Neural crest cell (in vitro differentiated cells): ENCODE measurements at regions not wholly inside any gene's neighbourhood (a gene's known extent, or its start where the extent isn't known, plus 50 kb on each side); places are given as distances from the start of the nearest gene placed in this dataset.
A peak's percentile ranks its signal among the peaks of the same experiment; 100 is the strongest.

Experiments
- DNase-seq: peaks from one replicate; pipeline ENCODE4 v3.0.0; 2021; ENCODE audit warnings: low read depth, mixed read lengths, low spot score
- H3K27ac Mint-ChIP-seq: one replicate; pipeline ENCODE4 v1.8.0; 2021; ENCODE audit warnings: mild to moderate bottlenecking, mixed read lengths; ENCODE audit not compliant: unreplicated experiment
- H3K27me3 Mint-ChIP-seq: 2 replicates; pipeline ENCODE4 v1.8.0; 2021; ENCODE audit warnings: low read depth, mild to moderate bottlenecking, mixed read lengths
- H3K36me3 Mint-ChIP-seq: 2 replicates; pipeline ENCODE4 v1.8.0; 2021; ENCODE audit warnings: low read depth, mild to moderate bottlenecking, mixed read lengths
- H3K4me1 Mint-ChIP-seq: 2 replicates; pipeline ENCODE4 v1.8.0; 2021; ENCODE audit warnings: mixed read lengths
- H3K4me3 Mint-ChIP-seq: one replicate; pipeline ENCODE4 v1.8.0; 2021; ENCODE audit warnings: mild to moderate bottlenecking, mixed read lengths
- H3K9me3 Mint-ChIP-seq: 2 replicates; pipeline ENCODE4 v1.8.0; 2021; ENCODE audit warnings: mixed read lengths
- TF ChIP-seq, protein P1 (sequence below): fragments of 200-600 bp; sonication (generic); conservative IDR thresholded peaks from 2 replicates; pipeline ENCODE4 v1.5.0; 2021; ENCODE audit warnings: antibody characterized with exemption, mild to moderate bottlenecking

DNA sequence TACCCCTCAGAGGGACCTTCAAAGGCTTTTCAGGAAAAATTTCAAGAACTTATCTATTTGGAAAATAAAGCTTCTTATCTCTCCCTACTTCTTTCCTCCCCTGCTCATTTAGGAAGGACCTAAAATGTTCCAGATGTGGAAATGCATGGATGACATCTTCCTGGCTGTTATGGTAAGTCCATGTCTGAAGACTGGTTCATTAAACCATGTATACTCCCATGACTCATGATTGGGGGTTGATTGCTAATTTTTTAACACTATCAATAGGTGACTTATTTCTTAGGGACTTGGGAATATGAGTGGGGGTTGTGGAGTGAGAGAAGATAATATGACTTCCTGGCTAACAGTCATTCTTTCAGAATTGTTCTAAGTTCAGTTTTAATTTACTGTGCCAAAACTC, 104.0 kb upstream of the PARD3B start:
- Mint-ChIP-seq H3K36me3 (peaks cover 10% of the 10 kb centered on the region), H3K9me3 (peaks cover 26% of the 10 kb centered on the region), H3K27me3 (no peaks in the 10 kb centered on the region), H3K27ac (no peak overlapping the region), H3K4me3 (no peak overlapping the region), H3K4me1 (peaks cover 21% of the 10 kb centered on the region)
- no peak for DNase-seq
- TF ChIP-seq, protein P1, sequence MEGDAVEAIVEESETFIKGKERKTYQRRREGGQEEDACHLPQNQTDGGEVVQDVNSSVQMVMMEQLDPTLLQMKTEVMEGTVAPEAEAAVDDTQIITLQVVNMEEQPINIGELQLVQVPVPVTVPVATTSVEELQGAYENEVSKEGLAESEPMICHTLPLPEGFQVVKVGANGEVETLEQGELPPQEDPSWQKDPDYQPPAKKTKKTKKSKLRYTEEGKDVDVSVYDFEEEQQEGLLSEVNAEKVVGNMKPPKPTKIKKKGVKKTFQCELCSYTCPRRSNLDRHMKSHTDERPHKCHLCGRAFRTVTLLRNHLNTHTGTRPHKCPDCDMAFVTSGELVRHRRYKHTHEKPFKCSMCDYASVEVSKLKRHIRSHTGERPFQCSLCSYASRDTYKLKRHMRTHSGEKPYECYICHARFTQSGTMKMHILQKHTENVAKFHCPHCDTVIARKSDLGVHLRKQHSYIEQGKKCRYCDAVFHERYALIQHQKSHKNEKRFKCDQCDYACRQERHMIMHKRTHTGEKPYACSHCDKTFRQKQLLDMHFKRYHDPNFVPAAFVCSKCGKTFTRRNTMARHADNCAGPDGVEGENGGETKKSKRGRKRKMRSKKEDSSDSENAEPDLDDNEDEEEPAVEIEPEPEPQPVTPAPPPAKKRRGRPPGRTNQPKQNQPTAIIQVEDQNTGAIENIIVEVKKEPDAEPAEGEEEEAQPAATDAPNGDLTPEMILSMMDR, result no peak

DNA sequence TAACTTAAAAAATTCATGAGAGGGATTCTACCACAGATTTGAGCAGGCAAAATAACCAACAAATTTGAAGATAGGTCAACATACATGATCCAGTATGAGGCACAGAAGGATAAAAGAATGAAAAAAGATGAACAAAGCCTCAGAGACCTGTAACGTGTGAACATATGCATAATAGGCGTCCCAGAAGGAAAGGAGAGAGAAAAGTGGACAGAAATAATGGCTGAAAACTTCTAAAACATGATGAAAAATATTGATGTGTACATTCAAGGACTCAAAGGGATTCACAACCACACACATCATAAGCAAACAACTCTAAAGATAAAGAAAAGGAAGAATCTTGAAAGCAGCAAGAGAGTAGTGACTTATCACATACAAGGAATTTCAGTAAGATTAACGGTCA, 100.1 kb upstream of the PARD3B start:
- H3K36me3 Mint-ChIP-seq, result peaks cover 13% of the 10 kb centered on the region
- H3K27ac Mint-ChIP-seq, result no peak overlapping the region
- no peaks in the 10 kb centered on the region for H3K27me3 Mint-ChIP-seq
- DNase-seq, result no peak
- peaks cover 16% of the 10 kb centered on the region for H3K9me3 Mint-ChIP-seq
- no peak overlapping the region for H3K4me3 Mint-ChIP-seq
- TF ChIP-seq, protein P1, result no peak
- H3K4me1 Mint-ChIP-seq, result peaks cover 20% of the 10 kb centered on the region

DNA sequence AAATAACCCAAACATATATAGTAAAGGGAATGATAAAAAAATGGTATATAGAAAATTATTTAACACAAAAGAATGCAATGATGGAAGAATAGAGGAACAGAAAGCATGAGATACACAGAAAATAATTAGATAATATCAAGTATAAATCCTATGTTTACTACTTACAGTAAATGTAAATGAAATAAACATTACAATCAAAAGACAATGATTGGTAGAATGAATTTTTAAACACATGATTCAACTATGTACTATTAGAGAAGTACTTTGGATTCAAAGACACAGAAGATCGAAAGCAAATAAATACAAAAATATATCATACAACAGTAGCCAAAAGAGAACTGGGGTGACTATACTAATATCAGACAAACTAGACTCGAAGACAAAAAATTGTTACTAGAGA, 97.6 kb upstream of the PARD3B start:
- peaks cover 12% of the 10 kb centered on the region for H3K36me3 Mint-ChIP-seq
- peaks cover 16% of the 10 kb centered on the region for H3K9me3 Mint-ChIP-seq
- peaks cover 44% of the 10 kb centered on the region for H3K4me1 Mint-ChIP-seq
- H3K4me3 Mint-ChIP-seq, result no peak overlapping the region
- H3K27me3 Mint-ChIP-seq, result no peaks in the 10 kb centered on the region
- H3K27ac Mint-ChIP-seq, result no peak overlapping the region
- no peak for DNase-seq
- TF ChIP-seq, protein P1, result no peak

DNA sequence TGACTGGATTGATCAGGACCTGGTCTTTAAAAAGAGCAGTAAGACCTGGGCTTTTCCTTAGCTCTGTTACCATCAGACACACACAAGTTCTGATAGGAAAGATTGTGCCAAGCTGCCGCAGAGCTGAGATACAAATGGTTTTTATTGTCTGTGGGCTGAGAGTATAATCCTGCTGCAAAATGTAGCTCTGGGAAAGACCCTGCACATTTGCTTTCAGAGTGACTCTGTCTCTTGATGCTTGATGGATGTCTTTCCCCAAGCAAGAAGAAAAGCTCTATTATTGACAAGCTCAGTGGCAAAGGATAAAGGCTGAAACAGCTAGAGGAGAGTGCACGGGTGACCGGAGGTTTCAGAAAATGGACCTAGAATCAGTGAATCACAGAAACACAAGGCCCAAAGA, 95.3 kb upstream of the PARD3B start:
- TF ChIP-seq, protein P1, result no peak
- peak; percentile 4 for DNase-seq
- Mint-ChIP-seq H3K27ac (peak overlapping the region; percentile 77), H3K36me3 (peaks cover 12% of the 10 kb centered on the region), H3K4me3 (peak overlapping the region; percentile 54), H3K4me1 (peaks cover 66% of the 10 kb centered on the region), H3K9me3 (peaks cover 7% of the 10 kb centered on the region), H3K27me3 (no peaks in the 10 kb centered on the region)

DNA sequence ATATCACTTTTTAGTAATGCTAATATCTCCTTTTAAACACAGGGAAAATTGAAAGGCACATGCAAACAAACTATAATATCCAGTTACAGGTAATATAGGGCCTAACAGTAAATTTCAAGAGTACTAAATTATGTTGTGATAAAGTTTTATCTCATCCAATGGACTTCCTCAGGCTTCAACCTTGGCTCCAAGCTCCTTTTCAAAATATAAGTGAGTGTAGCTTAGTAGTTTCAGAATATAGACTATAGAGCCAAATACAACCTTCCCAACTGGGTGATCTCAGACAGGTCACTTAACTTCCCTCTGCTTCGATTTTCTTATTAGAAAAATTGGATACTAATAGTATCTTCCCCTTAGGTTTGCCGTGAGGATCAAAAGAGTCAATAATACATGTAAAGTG, 93.5 kb upstream of the PARD3B start:
- H3K9me3 Mint-ChIP-seq, result no peaks in the 10 kb centered on the region
- TF ChIP-seq, protein P1, result no peak
- no peaks in the 10 kb centered on the region for H3K27me3 Mint-ChIP-seq
- peaks cover 69% of the 10 kb centered on the region for H3K4me1 Mint-ChIP-seq
- peaks cover 2% of the 10 kb centered on the region for H3K36me3 Mint-ChIP-seq
- H3K27ac Mint-ChIP-seq, result peak overlapping the region; percentile 99
- H3K4me3 Mint-ChIP-seq, result peak overlapping the region; percentile 74
- no peak for DNase-seq
